GM21529 (cell line): ENCODE measurements at regions not wholly inside any gene's neighbourhood (a gene's known extent, or its start where the extent isn't known, plus 50 kb on each side); places are given as distances from the start of the nearest gene placed in this dataset.
"Not testable (repeated sequence)": the region's sequence is repeated elsewhere in the genome, so short reads cannot be mapped to it uniquely, and the experiment has no call there.

ENCODE experiments used
- ATAC-seq: cut with Tn5 transposase; IDR thresholded peaks from one replicate; pipeline ENCODE4 v1.9.1; 2021; ENCODE audit not compliant: unreplicated experiment

- not testable (repeated sequence) for ATAC-seq
These were observed 972.9 kb downstream of the GALC start for GRCh38 chr14:87020106-87020505.

GRCh38 chr14:87018294-87018693 is 974.7 kb downstream of the GALC start:
- ATAC-seq, result no peak

GRCh38 chr14:87017335-87017734 is 975.6 kb downstream of the GALC start:
- ATAC-seq, result no peak

- ATAC-seq, result no peak
These were observed 978.1 kb downstream of the GALC start for GRCh38 chr14:87014856-87015255.

GRCh38 chr14:87013583-87013982 is 979.4 kb downstream of the GALC start:
- ATAC-seq, result no peak

- no peak for ATAC-seq
These were observed 984.0 kb downstream of the GALC start for GRCh38 chr14:87008965-87009364.

- no peak for ATAC-seq
These were observed 987.7 kb downstream of the GALC start for GRCh38 chr14:87005280-87005679.

- no peak for ATAC-seq
These were observed 990.2 kb downstream of the GALC start for GRCh38 chr14:87002776-87003175.

- ATAC-seq, result no peak
These were observed 991.6 kb downstream of the GALC start for GRCh38 chr14:87001333-87001732.

- ATAC-seq, result no peak
These were observed 992.9 kb downstream of the GALC start for GRCh38 chr14:87000081-87000480.

- no peak for ATAC-seq
These were observed 993.9 kb downstream of the GALC start for GRCh38 chr14:86999036-86999435.

- ATAC-seq, result no peak
These were observed 995.7 kb downstream of the GALC start for GRCh38 chr14:86997271-86997670.

- ATAC-seq, result no peak
These were observed 1002.6 kb downstream of the GALC start for GRCh38 chr14:86990396-86990795.

- ATAC-seq, result no peak
These were observed 1003.7 kb downstream of the GALC start for GRCh38 chr14:86989285-86989684.

- ATAC-seq, result no peak
These were observed 1005.0 kb downstream of the GALC start for GRCh38 chr14:86987966-86988365.

GRCh38 chr14:86973177-86973576 is 1019.8 kb downstream of the GALC start:
- no peak for ATAC-seq

- no peak for ATAC-seq
These were observed 1021.7 kb downstream of the GALC start for GRCh38 chr14:86971292-86971691.

- peak; percentile 76 for ATAC-seq
These were observed 1031.8 kb downstream of the GALC start for GRCh38 chr14:86961106-86961716.

GRCh38 chr14:86955771-86956354 is 1037.1 kb downstream of the GALC start:
- ATAC-seq, result no peak

- ATAC-seq, result no peak
These were observed 1038.4 kb downstream of the GALC start for GRCh38 chr14:86954623-86955022.

- ATAC-seq, result no peak
These were observed 1046.5 kb downstream of the GALC start for GRCh38 chr14:86946446-86946845.

- ATAC-seq, result no peak
These were observed 1048.5 kb downstream of the GALC start for GRCh38 chr14:86944434-86944833.
